SJCRH30 (cell line): ENCODE measurements at regions not wholly inside any gene's neighbourhood (a gene's known extent, or its start where the extent isn't known, plus 50 kb on each side); places are given as distances from the start of the nearest gene placed in this dataset.
"Not testable (repeated sequence)": the region's sequence is repeated elsewhere in the genome, so short reads cannot be mapped to it uniquely, and the experiment has no call there.

Experiments
- DNase-seq, 2 experiments: peaks; one replicate each; pipeline ENCODE4 v3.0.0-alpha.2; 2015 to 2020
- H3K27ac ChIP-seq: fragments of 250-450 bp; sonication (Bioruptor Pico); 2 replicates; pipeline ENCODE4 v1.5.1; 2020; ENCODE audit warnings: mild to moderate bottlenecking, moderate library complexity
- H3K27me3 ChIP-seq: fragments of 250-450 bp; sonication (Bioruptor Pico); 2 replicates; pipeline ENCODE4 v1.5.1; 2020; ENCODE audit warnings: mild to moderate bottlenecking, moderate library complexity
- H3K36me3 ChIP-seq: fragments of 250-450 bp; sonication (Bioruptor Pico); 2 replicates; pipeline ENCODE4 v1.5.1; 2020; ENCODE audit warnings: mild to moderate bottlenecking, moderate library complexity
- H3K4me1 ChIP-seq: fragments of 250-450 bp; sonication (Bioruptor Pico); 2 replicates; pipeline ENCODE4 v1.5.1; 2020; ENCODE audit warnings: mild to moderate bottlenecking, moderate library complexity
- H3K4me3 ChIP-seq: fragments of 250-450 bp; sonication (Bioruptor Pico); 2 replicates; pipeline ENCODE4 v1.5.1; 2020; ENCODE audit warnings: mild to moderate bottlenecking, moderate library complexity
- H3K9me3 ChIP-seq: fragments of 250-450 bp; sonication (Bioruptor Pico); replicated peaks from 2 replicates; pipeline ENCODE4 v1.5.1; 2020; ENCODE audit warnings: mild to moderate bottlenecking, moderate library complexity

- no peaks in the 10 kb centered on the region for H3K27me3 ChIP-seq
- H3K9me3 ChIP-seq: no peaks in the 10 kb centered on the region
- H3K27ac ChIP-seq: no peak overlapping the region
- H3K4me1 ChIP-seq: no peaks in the 10 kb centered on the region
- H3K36me3 ChIP-seq: no peaks in the 10 kb centered on the region
- no peak overlapping the region for H3K4me3 ChIP-seq
- DNase-seq: no peak
Observed at GRCh38 chr6:15107644-15108382, 138.1 kb upstream of the JARID2 start.

- H3K27me3 ChIP-seq: no peaks in the 10 kb centered on the region
- H3K9me3 ChIP-seq: no peaks in the 10 kb centered on the region
- no peak overlapping the region for H3K27ac ChIP-seq
- DNase-seq: no peak
- no peaks in the 10 kb centered on the region for H3K36me3 ChIP-seq
- H3K4me1 ChIP-seq: no peaks in the 10 kb centered on the region
- H3K4me3 ChIP-seq: no peak overlapping the region
Observed at GRCh38 chr6:15108383-15108715, 137.5 kb upstream of the JARID2 start.

GRCh38 chr6:15109338-15110090, 136.4 kb upstream of the JARID2 start:
- Histone ChIP-seq H3K4me3 (no peak overlapping the region), H3K36me3 (no peaks in the 10 kb centered on the region), H3K4me1 (no peaks in the 10 kb centered on the region), H3K27ac (no peak overlapping the region), H3K27me3 (no peaks in the 10 kb centered on the region), H3K9me3 (no peaks in the 10 kb centered on the region)
- no peak for DNase-seq

- Histone ChIP-seq H3K9me3 (no peaks in the 10 kb centered on the region), H3K4me1 (no peaks in the 10 kb centered on the region), H3K4me3 (no peak overlapping the region), H3K27ac (no peak overlapping the region), H3K27me3 (no peaks in the 10 kb centered on the region), H3K36me3 (no peaks in the 10 kb centered on the region)
- DNase-seq: no peak
Observed at GRCh38 chr6:15110726-15111354, 135.0 kb upstream of the JARID2 start.

GRCh38 chr6:15111576-15111975, 134.3 kb upstream of the JARID2 start:
- H3K9me3 ChIP-seq, H3K27me3 ChIP-seq, H3K4me1 ChIP-seq, H3K36me3 ChIP-seq, DNase-seq, H3K4me3 ChIP-seq, H3K27ac ChIP-seq: not testable (repeated sequence)

GRCh38 chr6:15113587-15113986, 132.3 kb upstream of the JARID2 start:
- H3K36me3 ChIP-seq: no peaks in the 10 kb centered on the region
- no peak overlapping the region for H3K4me3 ChIP-seq
- H3K4me1 ChIP-seq: no peaks in the 10 kb centered on the region
- no peaks in the 10 kb centered on the region for H3K9me3 ChIP-seq
- no peak for DNase-seq
- no peaks in the 10 kb centered on the region for H3K27me3 ChIP-seq
- no peak overlapping the region for H3K27ac ChIP-seq

- no peak overlapping the region for H3K27ac ChIP-seq
- DNase-seq: no peak
- H3K27me3 ChIP-seq: no peaks in the 10 kb centered on the region
- H3K4me1 ChIP-seq: no peaks in the 10 kb centered on the region
- no peaks in the 10 kb centered on the region for H3K9me3 ChIP-seq
- no peaks in the 10 kb centered on the region for H3K36me3 ChIP-seq
- no peak overlapping the region for H3K4me3 ChIP-seq
Observed at GRCh38 chr6:15114061-15114460, 131.8 kb upstream of the JARID2 start.

GRCh38 chr6:15116889-15117288, 129.0 kb upstream of the JARID2 start:
- Histone ChIP-seq H3K4me3 (no peak overlapping the region), H3K4me1 (no peaks in the 10 kb centered on the region), H3K36me3 (no peaks in the 10 kb centered on the region), H3K27ac (no peak overlapping the region), H3K27me3 (no peaks in the 10 kb centered on the region), H3K9me3 (no peaks in the 10 kb centered on the region)
- DNase-seq: no peak

- Histone ChIP-seq H3K36me3 (no peaks in the 10 kb centered on the region), H3K9me3 (no peaks in the 10 kb centered on the region), H3K4me1 (no peaks in the 10 kb centered on the region), H3K4me3 (no peak overlapping the region), H3K27me3 (no peaks in the 10 kb centered on the region), H3K27ac (no peak overlapping the region)
- DNase-seq: no peak
Observed at GRCh38 chr6:15121443-15121842, 124.4 kb upstream of the JARID2 start.

- Histone ChIP-seq H3K4me3 (no peak overlapping the region), H3K36me3 (no peaks in the 10 kb centered on the region), H3K9me3 (no peaks in the 10 kb centered on the region), H3K27ac (no peak overlapping the region), H3K4me1 (no peaks in the 10 kb centered on the region), H3K27me3 (no peaks in the 10 kb centered on the region)
- DNase-seq: no peak
Observed at GRCh38 chr6:15121977-15122550, 123.8 kb upstream of the JARID2 start.

- peak in 1 of 2 experiments; percentile 36 for DNase-seq
Observed at GRCh38 chr6:15129887-15130286, 116.0 kb upstream of the JARID2 start.

GRCh38 chr6:15131234-15131633, 114.6 kb upstream of the JARID2 start:
- no peak for DNase-seq
- H3K27me3 ChIP-seq: no peaks in the 10 kb centered on the region
- H3K4me1 ChIP-seq: no peaks in the 10 kb centered on the region
- H3K27ac ChIP-seq: no peak overlapping the region
- H3K36me3 ChIP-seq: no peaks in the 10 kb centered on the region
- no peaks in the 10 kb centered on the region for H3K9me3 ChIP-seq
- H3K4me3 ChIP-seq: no peak overlapping the region

More at GRCh38 chr6:15129887-15130286, 116.0 kb upstream of the JARID2 start:
- Histone ChIP-seq H3K27ac (no peak overlapping the region), H3K27me3 (no peaks in the 10 kb centered on the region), H3K9me3 (no peaks in the 10 kb centered on the region), H3K4me3 (no peak overlapping the region), H3K36me3 (no peaks in the 10 kb centered on the region), H3K4me1 (no peaks in the 10 kb centered on the region)

- Histone ChIP-seq H3K4me3 (no peak overlapping the region), H3K9me3 (no peaks in the 10 kb centered on the region), H3K36me3 (no peaks in the 10 kb centered on the region), H3K4me1 (no peaks in the 10 kb centered on the region), H3K27ac (no peak overlapping the region), H3K27me3 (no peaks in the 10 kb centered on the region)
- no peak for DNase-seq
Observed at GRCh38 chr6:15131651-15132061, 114.2 kb upstream of the JARID2 start.

GRCh38 chr6:15132167-15132566, 113.7 kb upstream of the JARID2 start:
- no peak for DNase-seq
- Histone ChIP-seq H3K27me3 (no peaks in the 10 kb centered on the region), H3K36me3 (no peaks in the 10 kb centered on the region), H3K4me1 (no peaks in the 10 kb centered on the region), H3K4me3 (no peak overlapping the region), H3K9me3 (no peaks in the 10 kb centered on the region), H3K27ac (no peak overlapping the region)
